ENCODE measurements at regions not wholly inside any gene's neighbourhood (a gene's known extent, or its start where the extent isn't known, plus 50 kb on each side); places are given as distances from the start of the nearest gene placed in this dataset.

GRCh38 chr14:87088588-87088987 lies 904.4 kb downstream of the GALC start:
- H3K4me3 ChIP-seq (ENCODE audit: low read depth, low read length): no peak overlapping the region
- TF ChIP-seq CTCF (IDR thresholded peaks at IDR 0.05; ENCODE audit: control insufficient read depth, extremely low read depth, insufficient read depth): no peak
- DNase-seq (ENCODE audit: low read depth): no peak

GRCh38 chr14:87087881-87088280 lies 905.1 kb downstream of the GALC start:
- TF ChIP-seq CTCF (IDR thresholded peaks at IDR 0.05; ENCODE audit: control insufficient read depth, extremely low read depth, insufficient read depth): no peak
- DNase-seq (ENCODE audit: low read depth): no peak
- H3K4me3 ChIP-seq (ENCODE audit: low read depth, low read length): no peak overlapping the region

DNA sequence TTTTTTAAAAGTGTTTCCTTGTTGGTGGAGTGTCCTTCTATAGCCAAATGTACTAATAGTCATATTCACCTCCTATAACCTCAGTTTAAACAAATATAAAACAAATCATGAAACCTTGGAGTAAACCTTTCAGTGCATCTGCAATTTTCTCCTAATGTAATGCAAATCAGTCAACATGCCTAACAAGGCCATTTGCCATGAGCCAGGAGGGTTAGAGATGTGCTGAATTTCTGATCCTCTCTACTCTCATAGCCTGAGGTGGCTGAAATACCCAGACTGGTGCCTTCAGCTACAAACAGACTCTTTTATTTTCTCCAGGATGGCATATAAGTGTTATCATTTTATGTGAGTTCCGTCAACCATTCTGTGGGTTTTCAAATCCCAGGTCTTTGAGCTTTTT lies 908.1 kb downstream of the GALC start:
- no peak for DNase-seq (ENCODE audit: low read depth)
- no peak overlapping the region for H3K4me3 ChIP-seq (ENCODE audit: low read depth, low read length)
- TF ChIP-seq CTCF (IDR thresholded peaks at IDR 0.05; ENCODE audit: control insufficient read depth, extremely low read depth, insufficient read depth): no peak

DNA sequence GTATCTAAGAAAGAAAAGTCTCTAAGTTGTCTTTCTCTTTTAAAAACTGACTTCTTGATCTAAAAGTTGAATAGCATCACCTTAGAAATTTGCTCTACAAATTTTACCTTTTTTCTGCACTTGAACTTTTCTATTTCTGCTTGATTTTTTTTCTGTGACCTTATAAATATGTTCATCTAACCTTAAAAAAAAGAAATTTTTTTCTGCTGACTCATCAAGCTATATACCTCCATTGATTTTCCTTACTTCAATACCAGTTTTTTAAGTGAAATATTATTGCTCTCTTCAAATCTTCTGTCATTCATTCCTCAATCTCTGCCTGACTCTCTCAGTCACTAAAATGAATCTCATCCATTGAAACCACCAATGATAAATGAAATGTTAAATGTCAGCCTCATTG lies 910.1 kb downstream of the GALC start:
- DNase-seq (ENCODE audit: low read depth): no peak
- no peak for TF ChIP-seq CTCF (IDR thresholded peaks at IDR 0.05; ENCODE audit: control insufficient read depth, extremely low read depth, insufficient read depth)

GRCh38 chr14:87081004-87081403 lies 912.0 kb downstream of the GALC start:
- no peak overlapping the region for H3K4me3 ChIP-seq (ENCODE audit: low read depth, low read length)
- TF ChIP-seq CTCF (IDR thresholded peaks at IDR 0.05; ENCODE audit: control insufficient read depth, extremely low read depth, insufficient read depth): no peak
- DNase-seq (ENCODE audit: low read depth): no peak

More for the DNA sequence above, 910.1 kb downstream of the GALC start:
- H3K4me3 ChIP-seq (ENCODE audit: low read depth, low read length): no peak overlapping the region

DNA sequence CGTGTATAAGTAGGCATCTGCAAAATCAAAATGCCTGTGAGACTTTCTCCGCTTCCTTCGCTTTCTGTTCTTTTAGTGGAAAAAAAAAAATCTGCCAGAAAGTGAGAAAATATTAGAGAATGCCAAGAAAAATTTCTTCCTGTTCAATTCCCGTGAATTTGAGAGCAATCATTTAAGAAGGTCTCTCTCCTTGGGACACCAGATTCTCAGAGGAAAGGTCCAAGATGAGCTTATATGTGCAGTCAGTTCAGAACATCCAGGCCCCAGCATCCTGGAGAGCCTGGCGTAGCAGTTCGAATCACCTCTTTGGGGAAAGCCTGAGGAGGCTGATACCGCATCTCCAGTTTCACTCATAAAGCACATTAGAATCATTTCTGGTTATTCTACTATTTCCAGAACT lies 912.8 kb downstream of the GALC start:
- H3K4me3 ChIP-seq (ENCODE audit: low read depth, low read length): no peak overlapping the region
- TF ChIP-seq CTCF (IDR thresholded peaks at IDR 0.05; ENCODE audit: control insufficient read depth, extremely low read depth, insufficient read depth): no peak
- DNase-seq (ENCODE audit: low read depth): no peak

DNA sequence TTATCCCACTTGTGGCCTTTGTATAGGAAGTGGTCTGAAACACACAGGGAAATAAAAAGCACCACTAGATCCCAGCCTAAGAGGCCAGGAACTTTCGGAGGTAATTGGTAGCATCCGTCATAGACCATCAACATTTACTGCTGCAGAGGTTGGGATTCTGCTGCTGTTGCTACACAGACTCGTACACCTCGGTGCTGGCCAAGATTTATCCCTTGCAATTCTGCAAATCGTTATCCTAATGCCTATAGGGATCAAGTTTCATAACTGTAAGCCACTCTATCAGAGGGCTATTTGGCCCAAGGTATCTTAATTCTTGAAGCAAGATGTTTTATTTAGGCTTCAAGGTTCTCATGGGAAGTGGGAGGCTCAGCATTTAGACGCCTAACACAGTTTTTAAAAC lies 913.6 kb downstream of the GALC start:
- DNase-seq (ENCODE audit: low read depth): no peak
- TF ChIP-seq CTCF (IDR thresholded peaks at IDR 0.05; ENCODE audit: control insufficient read depth, extremely low read depth, insufficient read depth): no peak
- H3K4me3 ChIP-seq (ENCODE audit: low read depth, low read length): no peak overlapping the region
